HG03457 (cell line): ENCODE measurements at regions not wholly inside any gene's neighbourhood (a gene's known extent, or its start where the extent isn't known, plus 50 kb on each side); places are given as distances from the start of the nearest gene placed in this dataset.

Experiments
- ATAC-seq: cut with Tn5 transposase; IDR thresholded peaks from one replicate; pipeline ENCODE4 v1.9.1; 2021; ENCODE audit warnings: moderate number of reproducible peaks; ENCODE audit not compliant: unreplicated experiment

DNA sequence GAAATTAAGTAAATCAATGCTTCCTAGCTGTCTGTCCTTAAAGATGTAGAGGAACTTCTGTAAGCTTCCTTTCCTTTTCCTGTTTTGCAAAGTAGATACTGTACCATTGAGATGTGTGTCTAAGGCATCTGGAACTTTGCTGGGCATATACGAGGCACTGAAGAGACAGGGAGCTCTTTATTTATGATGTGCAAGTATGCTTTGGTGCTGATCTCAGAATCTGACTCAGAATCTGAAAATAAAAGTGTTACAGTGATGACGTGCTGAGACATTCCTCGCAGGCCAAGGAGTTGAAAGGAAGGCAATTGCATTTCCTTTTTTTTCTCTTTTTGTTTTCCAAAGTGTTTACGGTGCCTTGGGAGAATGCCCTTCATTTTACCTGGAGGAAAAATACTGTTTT lies 230.9 kb upstream of the RGPD4 start:
- ATAC-seq, result no peak

DNA sequence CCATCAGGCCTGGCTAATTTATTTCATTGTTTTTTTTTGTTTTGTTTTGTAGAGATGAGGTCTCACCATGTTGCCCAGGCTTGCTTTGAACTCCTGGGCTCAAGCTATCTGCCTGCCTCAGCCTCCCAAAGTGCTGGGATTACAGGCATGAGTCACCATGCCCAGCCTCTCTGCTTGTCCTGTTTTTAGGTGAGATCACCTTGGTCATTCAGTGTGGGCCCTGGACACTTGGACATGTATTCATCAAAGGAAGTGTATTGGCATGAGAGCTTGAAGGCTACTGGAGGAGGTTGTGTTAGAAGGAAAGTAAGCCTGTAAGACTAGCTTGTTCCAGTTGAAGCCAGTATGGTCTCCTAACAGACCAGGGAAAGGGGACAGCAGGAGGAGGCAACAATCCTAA lies 229.2 kb upstream of the RGPD4 start:
- no peak for ATAC-seq

DNA sequence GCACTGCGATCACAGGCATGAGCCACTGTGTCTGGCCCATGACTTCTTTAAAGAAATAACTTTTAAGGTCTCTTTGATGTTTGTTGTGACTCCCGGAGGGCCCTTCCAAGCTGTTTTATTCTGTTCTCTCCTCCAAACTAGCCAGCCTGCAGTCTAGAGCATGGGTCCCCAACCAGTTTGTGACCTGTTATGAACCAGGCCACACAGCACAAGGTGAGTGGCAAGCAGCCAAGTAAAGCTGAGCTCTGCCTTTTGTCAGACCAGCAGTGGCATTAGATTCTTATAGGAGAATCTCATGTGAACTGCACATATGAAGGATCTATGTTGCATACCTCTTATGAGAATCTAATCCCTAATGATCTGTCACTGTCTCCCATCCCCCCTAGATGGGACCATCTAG lies 223.9 kb upstream of the RGPD4 start:
- no peak for ATAC-seq

- no peak for ATAC-seq
Observed at GRCh38 chr2:107607054-107607453, 219.6 kb upstream of the RGPD4 start.

- no peak for ATAC-seq
Observed at GRCh38 chr2:107607473-107607872, 219.2 kb upstream of the RGPD4 start.

DNA sequence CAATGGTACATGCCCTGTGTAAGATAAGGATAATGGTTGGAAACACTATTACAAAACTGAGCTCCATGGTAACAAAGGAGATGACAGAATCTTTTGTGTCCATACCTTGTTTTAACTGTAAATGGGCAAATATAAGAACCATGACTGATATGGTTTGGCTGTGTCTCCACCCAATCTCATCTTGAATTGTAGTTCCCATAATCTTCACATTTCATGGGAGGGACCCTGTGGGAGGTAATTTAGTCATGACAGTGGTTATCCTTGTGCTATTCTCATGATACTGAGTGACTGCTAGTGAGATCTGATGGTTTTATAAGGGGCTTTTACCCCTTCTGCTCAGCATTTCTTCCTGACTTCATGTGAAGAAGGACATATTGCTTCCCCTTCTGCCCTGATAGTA lies 211.7 kb upstream of the RGPD4 start:
- no peak for ATAC-seq

GRCh38 chr2:107618769-107619168 lies 207.9 kb upstream of the RGPD4 start:
- ATAC-seq, result no peak

DNA sequence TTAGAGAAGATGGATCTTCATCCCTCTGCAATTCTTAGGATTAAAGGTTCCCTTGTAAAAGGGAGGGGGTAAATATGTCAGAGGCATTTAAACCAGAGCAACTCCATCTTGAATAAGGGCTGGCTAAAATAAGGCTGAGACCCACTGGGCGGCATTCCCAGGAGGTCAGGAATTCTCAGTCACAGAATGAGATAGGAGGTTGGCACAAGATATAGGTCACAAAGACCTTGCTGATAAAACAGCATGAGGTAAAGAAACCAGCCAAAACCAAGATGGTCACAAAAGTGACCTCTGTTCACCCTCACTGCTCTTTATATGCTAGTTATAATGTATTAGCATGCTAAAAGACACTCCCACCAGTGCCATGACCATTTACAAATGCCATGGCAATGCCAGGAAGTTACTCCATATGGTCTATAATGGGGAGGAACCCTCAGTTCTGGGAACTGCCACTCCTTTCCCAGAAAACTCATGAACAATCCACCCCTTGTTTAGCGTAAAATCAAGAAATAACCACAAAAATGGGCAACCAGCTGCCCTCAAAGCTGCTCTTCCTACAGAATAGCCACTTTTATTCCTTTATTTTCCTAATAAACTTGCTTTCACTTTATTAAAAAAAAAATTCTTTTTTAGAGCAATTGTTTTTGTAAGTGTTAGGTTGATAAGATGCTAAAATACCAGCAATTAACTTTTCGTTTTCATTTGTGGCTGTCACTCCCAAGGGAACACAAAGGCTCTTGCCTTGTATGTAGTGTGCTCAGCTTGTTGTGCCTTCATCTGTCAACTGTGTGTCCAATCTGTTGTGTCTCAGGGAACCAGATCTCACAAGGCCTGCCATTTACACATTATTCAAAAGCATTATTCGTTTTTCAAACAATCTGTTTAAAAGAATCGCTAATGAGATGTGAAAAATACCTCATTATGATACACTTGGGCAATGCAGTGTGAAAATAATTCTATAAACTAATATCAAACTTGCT lies 205.2 kb upstream of the RGPD4 start:
- no peak for ATAC-seq

GRCh38 chr2:107622741-107623310 lies 203.9 kb upstream of the RGPD4 start:
- no peak for ATAC-seq

GRCh38 chr2:107625982-107626381 lies 200.7 kb upstream of the RGPD4 start:
- no peak for ATAC-seq

DNA sequence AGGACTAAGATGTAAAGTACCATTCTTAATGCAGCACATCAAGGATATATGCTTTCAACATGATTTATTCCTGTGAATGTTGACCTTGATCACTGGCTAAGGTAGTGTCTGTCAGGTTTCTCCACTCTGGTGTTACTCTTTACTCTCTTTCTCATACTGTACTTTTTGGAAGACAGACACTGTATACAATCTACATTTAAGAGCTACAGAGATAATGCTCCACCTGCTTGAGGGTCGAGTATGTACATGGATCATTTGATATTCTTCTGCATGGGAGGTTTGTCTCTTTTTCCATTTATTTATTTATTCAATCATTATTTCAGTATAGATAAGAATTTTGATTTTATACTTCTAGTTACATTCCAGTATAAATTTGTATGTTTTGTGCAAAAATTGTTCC lies 199.5 kb upstream of the RGPD4 start:
- no peak for ATAC-seq

DNA sequence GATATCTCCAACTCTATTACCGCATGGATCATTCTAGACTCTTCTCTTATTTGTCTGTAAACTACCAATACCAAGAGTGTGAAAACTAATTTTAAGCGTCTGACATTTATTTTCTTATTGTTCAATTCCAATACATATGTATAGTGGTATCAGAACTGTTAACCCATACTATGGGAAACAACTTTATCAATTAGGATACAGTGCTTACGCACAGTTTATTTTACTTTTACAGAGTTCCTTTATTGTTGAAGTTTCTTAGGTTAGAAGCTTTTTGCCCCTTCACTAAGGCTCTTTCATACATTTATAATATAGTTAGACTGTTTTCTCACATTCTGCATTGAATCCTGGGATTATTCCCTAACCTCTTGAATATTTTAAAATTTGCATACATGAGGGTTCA lies 198.8 kb upstream of the RGPD4 start:
- no peak for ATAC-seq

DNA sequence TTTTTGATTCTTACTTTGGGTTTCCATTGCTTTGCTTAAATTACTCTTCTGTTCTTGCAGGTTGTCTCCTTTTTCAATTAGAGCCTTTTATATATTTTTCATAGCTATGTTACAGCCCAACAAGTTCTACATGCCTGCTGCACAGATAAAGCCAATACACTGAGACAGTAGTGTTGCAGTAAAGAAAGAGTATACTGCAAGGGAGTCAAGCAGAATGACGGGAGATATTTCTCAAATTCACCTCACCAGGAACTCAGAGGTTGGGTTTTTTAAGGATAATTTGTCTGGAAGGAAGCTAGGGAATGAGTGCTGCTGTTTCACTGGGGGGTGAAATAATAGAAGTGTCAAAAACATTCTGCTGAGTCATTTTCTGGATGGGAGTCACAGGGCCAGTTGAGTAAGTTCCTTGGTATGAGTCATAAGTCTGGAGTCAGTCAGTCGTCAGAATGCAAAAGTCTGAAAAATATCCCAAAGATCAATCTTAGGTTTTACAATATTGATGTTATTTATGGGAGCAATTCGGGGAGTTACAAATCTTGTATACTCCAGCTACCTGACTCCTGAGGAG lies 193.0 kb upstream of the RGPD4 start:
- ATAC-seq, result no peak

- ATAC-seq, result no peak
Observed at GRCh38 chr2:107634172-107634571, 192.5 kb upstream of the RGPD4 start.

GRCh38 chr2:107635883-107636282 lies 190.8 kb upstream of the RGPD4 start:
- no peak for ATAC-seq

DNA sequence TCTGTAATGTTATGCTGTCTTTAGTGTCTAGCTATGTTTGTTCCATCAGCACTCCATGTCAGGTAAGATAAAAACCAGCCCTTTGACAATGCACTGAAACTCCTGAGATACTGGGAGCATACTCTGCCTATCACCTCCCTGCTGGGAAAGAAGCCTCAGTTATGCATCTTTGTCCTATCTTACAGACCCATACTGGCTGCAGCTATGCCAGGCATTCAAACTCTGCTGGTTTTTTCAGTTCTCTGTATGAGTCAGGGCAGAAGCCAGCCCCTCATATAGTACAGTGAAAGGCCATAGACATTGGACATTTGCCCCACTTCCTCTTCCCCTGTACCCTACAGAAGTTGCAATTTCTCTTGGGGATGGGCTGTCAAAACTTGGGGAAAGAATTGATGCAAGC lies 181.1 kb upstream of the RGPD4 start:
- no peak for ATAC-seq

DNA sequence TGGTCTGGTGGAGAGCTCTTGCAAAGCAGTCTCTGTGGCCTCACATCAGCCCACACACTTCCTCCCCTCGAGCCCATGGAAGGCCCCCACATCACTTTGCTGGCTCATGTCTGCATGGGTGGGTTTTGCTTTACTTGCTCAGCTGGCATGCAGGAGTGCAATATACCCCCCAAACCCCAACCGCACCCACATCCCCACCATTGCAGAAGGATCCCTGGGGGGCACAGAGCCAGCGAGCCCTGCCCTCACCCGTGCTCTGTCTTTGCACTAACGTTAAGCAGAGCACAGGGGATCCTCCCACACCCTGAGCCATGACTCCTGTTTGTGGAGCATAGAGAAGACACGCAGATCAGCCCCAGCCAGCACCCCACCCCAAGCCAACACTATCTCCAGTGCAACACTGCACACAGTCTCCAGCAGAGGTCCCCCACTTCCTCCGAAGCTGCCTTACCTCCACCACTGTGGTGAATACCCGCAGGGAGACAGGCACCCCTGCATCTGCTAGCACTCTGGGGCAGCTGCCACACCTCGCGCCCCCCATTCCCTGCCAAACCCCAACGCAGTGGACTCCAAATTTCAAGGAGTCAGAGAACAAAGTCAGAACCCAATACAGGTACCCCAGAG lies 177.8 kb upstream of the RGPD4 start:
- ATAC-seq, result no peak

GRCh38 chr2:107657049-107657448 lies 169.6 kb upstream of the RGPD4 start:
- ATAC-seq, result no peak

DNA sequence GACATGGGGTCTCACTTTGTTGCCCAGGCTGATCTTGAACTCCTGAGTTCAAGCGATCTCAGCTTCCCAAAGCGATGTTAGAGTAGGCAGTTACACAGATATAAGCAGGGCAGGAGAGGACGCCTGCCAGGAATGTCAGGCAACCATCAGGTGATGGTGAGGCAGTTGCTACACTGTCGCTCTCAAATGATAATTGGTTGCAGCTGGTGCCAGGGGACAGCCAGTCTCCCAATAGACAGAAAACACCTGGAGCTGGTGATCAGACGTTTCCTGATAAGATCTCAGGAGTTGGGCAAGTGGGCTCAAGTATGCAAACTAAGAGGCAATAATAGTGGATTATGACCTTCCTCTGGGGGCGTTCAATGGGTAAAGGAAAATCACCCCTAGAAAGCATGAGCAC lies 163.1 kb upstream of the RGPD4 start:
- ATAC-seq, result no peak

DNA sequence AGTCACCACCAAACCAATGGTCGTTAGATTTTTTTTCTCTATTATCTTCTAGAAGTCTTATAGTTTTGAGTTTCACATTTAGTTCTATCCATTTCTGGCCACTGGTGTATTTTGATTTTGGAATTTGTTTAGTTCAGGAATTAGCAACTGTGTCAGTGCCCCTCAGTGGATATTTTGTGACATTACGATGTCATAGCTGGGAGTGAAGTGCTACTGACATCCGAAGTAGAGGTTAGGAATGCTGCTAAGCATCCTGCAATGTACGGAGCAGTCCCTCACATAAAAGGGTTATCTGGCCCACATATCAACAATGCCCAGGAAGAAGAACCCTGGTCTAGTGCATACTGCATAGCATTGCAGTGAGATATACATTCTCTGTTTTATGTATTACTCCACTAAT lies 157.4 kb upstream of the RGPD4 start:
- no peak for ATAC-seq

- no peak for ATAC-seq
Observed at GRCh38 chr2:107681936-107682335, 144.8 kb upstream of the RGPD4 start.

DNA sequence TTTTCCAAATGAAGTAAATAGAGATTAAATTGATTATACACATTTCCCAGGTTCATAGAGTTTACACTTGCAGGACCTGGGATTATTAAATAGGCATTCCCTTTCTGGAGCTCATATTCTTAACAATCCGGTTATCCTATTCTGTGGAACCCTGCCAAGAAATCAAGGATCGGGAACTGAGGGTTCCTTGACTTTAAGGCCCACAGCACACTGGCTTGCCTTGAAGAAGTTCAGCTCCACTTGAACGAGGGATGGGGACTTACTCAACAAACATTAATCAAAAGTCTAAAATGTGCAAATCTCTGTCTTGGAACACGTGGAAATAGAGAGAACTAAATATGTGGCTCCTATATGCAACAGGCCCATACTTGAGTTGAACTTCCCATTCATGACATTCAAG lies 142.3 kb upstream of the RGPD4 start:
- ATAC-seq, result no peak
